MM.1S (cell line): ENCODE measurements at regions not wholly inside any gene's neighbourhood (a gene's known extent, or its start where the extent isn't known, plus 50 kb on each side); places are given as distances from the start of the nearest gene placed in this dataset.

Experiments used
- DNase-seq: peaks from one replicate; pipeline ENCODE4 v3.0.0-alpha.2; 2015
- H2AFZ ChIP-seq: fragments of 300-600 bp; sonication (generic); 2 replicates; pipeline ENCODE4 v1.6.0; 2016; ENCODE audit warnings: antibody characterized with exemption, low read length
- H3F3A ChIP-seq: fragments of 300-600 bp; sonication (generic); 2 replicates; pipeline ENCODE4 v1.6.1; 2016; ENCODE audit warnings: mild to moderate bottlenecking, antibody characterized with exemption, low read length, moderate library complexity, mixed read lengths; ENCODE audit not compliant: insufficient read depth
- H3K27ac ChIP-seq: fragments of 300-600 bp; sonication (generic); 2 replicates; pipeline ENCODE4 v1.5.1; 2016; ENCODE audit warnings: mild to moderate bottlenecking, low read length
- H3K27me3 ChIP-seq: fragments of 300-600 bp; sonication (generic); replicated peaks from 2 replicates; pipeline ENCODE4 v1.6.0; 2016; ENCODE audit warnings: low read length; ENCODE audit not compliant: insufficient read depth
- H3K36me3 ChIP-seq: fragments of 300-600 bp; sonication (generic); replicated peaks from 2 replicates; pipeline ENCODE4 v1.6.1; 2016; ENCODE audit warnings: mild to moderate bottlenecking, low read length, mixed read lengths; ENCODE audit not compliant: insufficient read depth
- H3K4me1 ChIP-seq: fragments of 300-600 bp; sonication (generic); 2 replicates; pipeline ENCODE4 v1.6.1; 2016; ENCODE audit warnings: low read length, mixed read lengths
- H3K4me2 ChIP-seq: fragments of 300-600 bp; sonication (generic); 2 replicates; pipeline ENCODE4 v1.6.0; 2016; ENCODE audit warnings: low read depth, low read length
- H3K4me3 ChIP-seq: fragments of 300-600 bp; sonication (generic); 2 replicates; pipeline ENCODE4 v1.5.1; 2016; ENCODE audit warnings: low read length, mixed read lengths
- H3K79me2 ChIP-seq: fragments of 300-600 bp; sonication (generic); 2 replicates; pipeline ENCODE4 v1.6.1; 2016; ENCODE audit warnings: mixed run types, low read length, mixed read lengths
- H3K9ac ChIP-seq: fragments of 300-600 bp; sonication (generic); 2 replicates; pipeline ENCODE4 v1.6.1; 2016; ENCODE audit warnings: low read length, mixed read lengths
- H3K9me2 ChIP-seq: fragments of 300-600 bp; sonication (generic); replicated peaks from 2 replicates; pipeline ENCODE4 v1.6.1; 2016; ENCODE audit warnings: mild to moderate bottlenecking, low read length, mixed read lengths; ENCODE audit not compliant: insufficient read depth
- H3K9me3 ChIP-seq: fragments of 300-600 bp; sonication (generic); replicated peaks from 2 replicates; pipeline ENCODE4 v1.6.1; 2016; ENCODE audit warnings: mild to moderate bottlenecking, low read length, mixed read lengths; ENCODE audit not compliant: insufficient read depth
- H4K20me1 ChIP-seq: fragments of 300-600 bp; sonication (generic); 2 replicates; pipeline ENCODE4 v1.6.1; 2016; ENCODE audit warnings: mild to moderate bottlenecking, low read length, moderate library complexity, mixed read lengths; ENCODE audit not compliant: insufficient read depth
- EZH2 ChIP-seq: fragments of 300-600 bp; sonication (generic); optimal IDR thresholded peaks from 2 replicates; pipeline ENCODE3; 2017; ENCODE audit warnings: low read depth, mild to moderate bottlenecking, antibody characterized with exemption, low read length, mixed read lengths
- EZH2phosphoT487 ChIP-seq: fragments of 300-600 bp; sonication (generic); IDR thresholded peaks from 2 replicates; pipeline ENCODE4 v1.6.1; 2018; ENCODE audit warnings: antibody characterized with exemption, low read length
- TF ChIP-seq, protein P1 (sequence below): fragments of 300-600 bp; sonication (generic); IDR thresholded peaks from 2 replicates; pipeline ENCODE4 v1.5.1; 2016; ENCODE audit warnings: antibody characterized with exemption, low read length, mixed read lengths

DNA sequence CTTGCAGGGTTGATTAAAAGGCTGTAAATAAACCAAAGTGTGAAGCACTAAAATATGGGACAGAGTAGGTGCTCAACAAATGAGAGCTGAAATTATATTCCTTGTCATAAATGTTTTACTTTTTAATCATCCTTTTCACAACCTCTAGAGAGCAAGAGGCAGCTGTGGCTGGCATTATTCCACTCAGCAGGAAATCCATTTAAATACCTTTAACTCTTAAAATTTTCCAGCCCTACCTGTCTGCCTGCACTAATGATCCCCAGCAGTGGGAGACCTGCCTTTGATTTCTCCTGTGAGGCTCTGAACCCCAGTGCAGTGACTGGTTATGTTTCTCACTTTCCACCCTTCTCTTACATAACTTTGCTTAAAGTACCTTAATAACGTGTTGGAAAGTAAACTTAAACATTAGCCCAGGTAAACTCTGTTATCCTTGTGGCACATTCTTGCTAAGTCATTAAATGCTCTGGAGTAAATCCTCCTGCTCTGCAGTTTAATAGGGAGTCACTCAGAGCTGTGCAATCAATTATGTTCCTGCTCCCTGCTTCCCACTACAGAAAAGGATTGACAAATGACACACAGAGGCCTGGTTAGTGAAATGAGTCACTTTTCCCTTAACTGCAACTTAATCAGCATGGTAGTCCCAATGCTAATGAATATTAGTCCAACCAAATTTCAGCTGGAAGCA is 755.7 kb upstream of the USP15 start:
- Histone ChIP-seq H3K27me3 (no peaks in the 10 kb centered on the region), H3F3A (no peaks in the 10 kb centered on the region), H4K20me1 (no peaks in the 10 kb centered on the region), H3K4me2 (no peak overlapping the region), H3K27ac (no peak overlapping the region), H2AFZ (no peak overlapping the region), H3K9me3 (no peaks in the 10 kb centered on the region), H3K4me1 (no peaks in the 10 kb centered on the region), H3K36me3 (no peaks in the 10 kb centered on the region), H3K79me2 (no peaks in the 10 kb centered on the region), H3K9ac (no peak overlapping the region), H3K4me3 (no peak overlapping the region), H3K9me2 (no peaks in the 10 kb centered on the region)
- TF ChIP-seq EZH2 (no peak), EZH2phosphoT487 (no peak)
- TF ChIP-seq, protein P1, sequence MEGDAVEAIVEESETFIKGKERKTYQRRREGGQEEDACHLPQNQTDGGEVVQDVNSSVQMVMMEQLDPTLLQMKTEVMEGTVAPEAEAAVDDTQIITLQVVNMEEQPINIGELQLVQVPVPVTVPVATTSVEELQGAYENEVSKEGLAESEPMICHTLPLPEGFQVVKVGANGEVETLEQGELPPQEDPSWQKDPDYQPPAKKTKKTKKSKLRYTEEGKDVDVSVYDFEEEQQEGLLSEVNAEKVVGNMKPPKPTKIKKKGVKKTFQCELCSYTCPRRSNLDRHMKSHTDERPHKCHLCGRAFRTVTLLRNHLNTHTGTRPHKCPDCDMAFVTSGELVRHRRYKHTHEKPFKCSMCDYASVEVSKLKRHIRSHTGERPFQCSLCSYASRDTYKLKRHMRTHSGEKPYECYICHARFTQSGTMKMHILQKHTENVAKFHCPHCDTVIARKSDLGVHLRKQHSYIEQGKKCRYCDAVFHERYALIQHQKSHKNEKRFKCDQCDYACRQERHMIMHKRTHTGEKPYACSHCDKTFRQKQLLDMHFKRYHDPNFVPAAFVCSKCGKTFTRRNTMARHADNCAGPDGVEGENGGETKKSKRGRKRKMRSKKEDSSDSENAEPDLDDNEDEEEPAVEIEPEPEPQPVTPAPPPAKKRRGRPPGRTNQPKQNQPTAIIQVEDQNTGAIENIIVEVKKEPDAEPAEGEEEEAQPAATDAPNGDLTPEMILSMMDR = no peak
- DNase-seq = no peak

- no peaks in the 10 kb centered on the region for H3K9me3 ChIP-seq
- no peak overlapping the region for H2AFZ ChIP-seq
- H3K4me1 ChIP-seq = no peaks in the 10 kb centered on the region
- no peaks in the 10 kb centered on the region for H3K79me2 ChIP-seq
- H3K4me3 ChIP-seq = no peak overlapping the region
- no peak overlapping the region for H3K9ac ChIP-seq
- H3F3A ChIP-seq = no peaks in the 10 kb centered on the region
- H3K36me3 ChIP-seq = no peaks in the 10 kb centered on the region
- H3K27me3 ChIP-seq = no peaks in the 10 kb centered on the region
- DNase-seq = no peak
- no peaks in the 10 kb centered on the region for H4K20me1 ChIP-seq
- TF ChIP-seq, protein P1 = no peak
- TF ChIP-seq EZH2 (no peak), EZH2phosphoT487 (no peak)
- no peaks in the 10 kb centered on the region for H3K9me2 ChIP-seq
- H3K27ac ChIP-seq = no peak overlapping the region
- H3K4me2 ChIP-seq = no peak overlapping the region
Observed at GRCh38 chr12:61513499-61513898, 746.7 kb upstream of the USP15 start.

GRCh38 chr12:61514016-61514415 is 746.2 kb upstream of the USP15 start:
- no peak overlapping the region for H3K9ac ChIP-seq
- H3F3A ChIP-seq = no peaks in the 10 kb centered on the region
- H3K9me2 ChIP-seq = no peaks in the 10 kb centered on the region
- H2AFZ ChIP-seq = no peak overlapping the region
- no peaks in the 10 kb centered on the region for H3K79me2 ChIP-seq
- TF ChIP-seq, protein P1 = no peak
- TF ChIP-seq EZH2 = no peak
- TF ChIP-seq EZH2phosphoT487 = no peak
- no peak overlapping the region for H3K4me2 ChIP-seq
- no peak overlapping the region for H3K27ac ChIP-seq
- H3K36me3 ChIP-seq = no peaks in the 10 kb centered on the region
- H3K9me3 ChIP-seq = no peaks in the 10 kb centered on the region
- H3K4me1 ChIP-seq = no peaks in the 10 kb centered on the region
- no peak overlapping the region for H3K4me3 ChIP-seq
- no peaks in the 10 kb centered on the region for H4K20me1 ChIP-seq
- H3K27me3 ChIP-seq = no peaks in the 10 kb centered on the region
- no peak for DNase-seq
